Spleen (tissue), 7 donors: ENCODE measurements at regions not wholly inside any gene's neighbourhood (a gene's known extent, or its start where the extent isn't known, plus 50 kb on each side); places are given as distances from the start of the nearest gene placed in this dataset.

Experiments
- POLR2A ChIP-seq, 3 donors: fragments of 450-650 bp; IDR thresholded peaks; one replicate each; pipeline ENCODE4 v1.5.1; 2017; ENCODE audit warnings: antibody characterized with exemption in 3 of 3, mild to moderate bottlenecking in 1 of 3
- TF ChIP-seq, protein P1 (sequence below), 11 experiments: fragments of 200-600 bp in 7 of 11; fragments of 450-650 bp in 4 of 11; sonication (generic) in 4 of 11; IDR thresholded peaks in 8 of 11; conservative IDR thresholded peaks in 3 of 11; 1 replicate in 7 of 11; 2 replicates in 4 of 11; pipeline versions ENCODE4 v1.4.0 to v1.8.0; 2016 to 2021; ENCODE audit warnings: antibody characterized with exemption in 11 of 11, inconsistent platforms in 4 of 11, mild to moderate bottlenecking in 1 of 11
- donor health status: DM: no; HTN: no; CAD: no; lungs with moderate emphysema.
- donor health status: DM: no; HTN: no; CAD: no.
- donor health status: DM: no; HTN: no; CAD: no.

DNA sequence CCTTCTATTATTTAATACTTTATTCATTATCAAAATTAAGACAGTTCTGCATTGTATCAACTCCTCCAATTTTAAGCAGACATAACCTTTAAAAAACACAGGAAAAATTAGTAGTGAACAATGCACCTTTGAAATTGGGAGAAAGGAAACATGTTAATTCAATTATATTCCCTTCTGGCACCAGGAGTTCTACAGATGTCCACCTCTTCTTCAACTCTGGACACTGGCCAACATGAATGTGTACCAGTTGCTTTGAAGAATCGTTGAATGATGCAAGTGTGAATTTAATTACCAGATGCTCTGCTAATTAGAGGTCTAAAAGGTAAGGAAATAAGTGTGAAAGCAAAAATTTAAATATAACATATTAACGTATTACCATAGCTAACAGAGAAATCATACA, 206.7 kb upstream of the IGFBP3 start:
- TF ChIP-seq, protein P1, sequence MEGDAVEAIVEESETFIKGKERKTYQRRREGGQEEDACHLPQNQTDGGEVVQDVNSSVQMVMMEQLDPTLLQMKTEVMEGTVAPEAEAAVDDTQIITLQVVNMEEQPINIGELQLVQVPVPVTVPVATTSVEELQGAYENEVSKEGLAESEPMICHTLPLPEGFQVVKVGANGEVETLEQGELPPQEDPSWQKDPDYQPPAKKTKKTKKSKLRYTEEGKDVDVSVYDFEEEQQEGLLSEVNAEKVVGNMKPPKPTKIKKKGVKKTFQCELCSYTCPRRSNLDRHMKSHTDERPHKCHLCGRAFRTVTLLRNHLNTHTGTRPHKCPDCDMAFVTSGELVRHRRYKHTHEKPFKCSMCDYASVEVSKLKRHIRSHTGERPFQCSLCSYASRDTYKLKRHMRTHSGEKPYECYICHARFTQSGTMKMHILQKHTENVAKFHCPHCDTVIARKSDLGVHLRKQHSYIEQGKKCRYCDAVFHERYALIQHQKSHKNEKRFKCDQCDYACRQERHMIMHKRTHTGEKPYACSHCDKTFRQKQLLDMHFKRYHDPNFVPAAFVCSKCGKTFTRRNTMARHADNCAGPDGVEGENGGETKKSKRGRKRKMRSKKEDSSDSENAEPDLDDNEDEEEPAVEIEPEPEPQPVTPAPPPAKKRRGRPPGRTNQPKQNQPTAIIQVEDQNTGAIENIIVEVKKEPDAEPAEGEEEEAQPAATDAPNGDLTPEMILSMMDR (IDR thresholded peaks at IDR 0.05 in 8 of 11, conservative IDR thresholded peaks at IDR 0.05 in 3 of 11): no peak
- no peak for TF ChIP-seq POLR2A (IDR thresholded peaks at IDR 0.05)
